Osteoblast (primary cell): ENCODE measurements at regions not wholly inside any gene's neighbourhood (a gene's known extent, or its start where the extent isn't known, plus 50 kb on each side); places are given as distances from the start of the nearest gene placed in this dataset.

Experiments used
- DNase-seq: peaks from one replicate; pipeline ENCODE4 v3.0.0; 2011; ENCODE audit warnings: low spot score, mixed read lengths; ENCODE audit not compliant: insufficient read length; ENCODE audit errors: missing footprints
- H2AFZ ChIP-seq: 2 replicates; pipeline ENCODE4 v1.6.0; 2011; ENCODE audit warnings: mild to moderate bottlenecking, low read length
- H3K27ac ChIP-seq: 2 replicates; pipeline ENCODE4 v1.5.1; 2011; ENCODE audit warnings: mild to moderate bottlenecking, low read depth, low read length, moderate library complexity
- H3K27me3 ChIP-seq: 2 replicates; pipeline ENCODE4 v1.6.0; 2012; ENCODE audit warnings: mild to moderate bottlenecking, control low read depth, inconsistent platforms, low read length, moderate library complexity; ENCODE audit not compliant: insufficient read depth
- H3K36me3 ChIP-seq: 2 replicates; pipeline ENCODE4 v1.5.1; 2011; ENCODE audit warnings: mild to moderate bottlenecking, low read length, control low read depth, moderate library complexity; ENCODE audit not compliant: insufficient read depth
- H3K4me1 ChIP-seq: 2 replicates; pipeline ENCODE4 v1.5.1; 2011; ENCODE audit warnings: mild to moderate bottlenecking, low read length, control low read depth, moderate library complexity; ENCODE audit not compliant: insufficient read depth
- H3K4me2 ChIP-seq: 2 replicates; pipeline ENCODE4 v1.6.0; 2011; ENCODE audit warnings: mild to moderate bottlenecking, low read length; ENCODE audit not compliant: insufficient read depth
- H3K4me3 ChIP-seq: fragments of 200-600 bp; sonication (generic); 3 replicates; pipeline ENCODE4 v1.5.1; 2012; ENCODE audit warnings: mild to moderate bottlenecking, low read length, inconsistent platforms; ENCODE audit not compliant: insufficient read depth
- H3K79me2 ChIP-seq: 2 replicates; pipeline ENCODE4 v1.6.0; 2012; ENCODE audit warnings: mild to moderate bottlenecking, low read length, control low read depth, inconsistent platforms; ENCODE audit not compliant: insufficient read depth
- H3K9me3 ChIP-seq: 2 replicates; pipeline ENCODE4 v1.5.1; 2011; ENCODE audit warnings: low read depth, low read length, control low read depth
- H4K20me1 ChIP-seq: 2 replicates; pipeline ENCODE4 v1.6.0; 2012; ENCODE audit warnings: mild to moderate bottlenecking, low read length, control low read depth; ENCODE audit not compliant: insufficient read depth
- TF ChIP-seq, protein P1 (sequence below): IDR thresholded peaks from 2 replicates; pipeline ENCODE4 v1.5.1; 2011; ENCODE audit warnings: mild to moderate bottlenecking, low read depth, low read length, moderate library complexity; ENCODE audit errors: extremely low read depth

DNA sequence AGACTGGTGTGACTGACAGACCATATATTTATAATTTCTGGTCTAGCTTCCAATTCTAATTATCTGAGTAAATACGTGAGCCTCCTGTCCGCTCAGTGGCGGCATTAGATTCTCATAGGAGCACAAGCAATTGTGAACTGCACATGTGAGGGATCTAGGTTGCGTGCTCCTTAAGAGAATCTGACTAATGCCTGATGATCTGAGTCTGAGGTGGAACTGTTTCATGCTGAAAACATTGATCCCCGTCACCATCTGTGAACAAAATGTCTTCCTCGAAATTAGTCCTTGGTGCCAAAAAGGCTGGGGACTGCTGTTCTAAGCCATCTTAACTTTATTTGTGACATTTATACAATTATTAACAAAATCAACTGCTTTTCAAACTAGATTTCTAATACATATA is 164.7 kb upstream of the MEOX2 start:
- Histone ChIP-seq H3K4me2 (no peak overlapping the region), H3K4me1 (peaks cover 20% of the 10 kb centered on the region), H4K20me1 (no peaks in the 10 kb centered on the region), H3K4me3 (no peak overlapping the region), H3K79me2 (no peaks in the 10 kb centered on the region), H3K9me3 (no peaks in the 10 kb centered on the region), H2AFZ (no peak overlapping the region), H3K36me3 (no peaks in the 10 kb centered on the region), H3K27me3 (no peaks in the 10 kb centered on the region), H3K27ac (no peak overlapping the region)
- no peak for DNase-seq
- TF ChIP-seq, protein P1, sequence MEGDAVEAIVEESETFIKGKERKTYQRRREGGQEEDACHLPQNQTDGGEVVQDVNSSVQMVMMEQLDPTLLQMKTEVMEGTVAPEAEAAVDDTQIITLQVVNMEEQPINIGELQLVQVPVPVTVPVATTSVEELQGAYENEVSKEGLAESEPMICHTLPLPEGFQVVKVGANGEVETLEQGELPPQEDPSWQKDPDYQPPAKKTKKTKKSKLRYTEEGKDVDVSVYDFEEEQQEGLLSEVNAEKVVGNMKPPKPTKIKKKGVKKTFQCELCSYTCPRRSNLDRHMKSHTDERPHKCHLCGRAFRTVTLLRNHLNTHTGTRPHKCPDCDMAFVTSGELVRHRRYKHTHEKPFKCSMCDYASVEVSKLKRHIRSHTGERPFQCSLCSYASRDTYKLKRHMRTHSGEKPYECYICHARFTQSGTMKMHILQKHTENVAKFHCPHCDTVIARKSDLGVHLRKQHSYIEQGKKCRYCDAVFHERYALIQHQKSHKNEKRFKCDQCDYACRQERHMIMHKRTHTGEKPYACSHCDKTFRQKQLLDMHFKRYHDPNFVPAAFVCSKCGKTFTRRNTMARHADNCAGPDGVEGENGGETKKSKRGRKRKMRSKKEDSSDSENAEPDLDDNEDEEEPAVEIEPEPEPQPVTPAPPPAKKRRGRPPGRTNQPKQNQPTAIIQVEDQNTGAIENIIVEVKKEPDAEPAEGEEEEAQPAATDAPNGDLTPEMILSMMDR, result no peak

DNA sequence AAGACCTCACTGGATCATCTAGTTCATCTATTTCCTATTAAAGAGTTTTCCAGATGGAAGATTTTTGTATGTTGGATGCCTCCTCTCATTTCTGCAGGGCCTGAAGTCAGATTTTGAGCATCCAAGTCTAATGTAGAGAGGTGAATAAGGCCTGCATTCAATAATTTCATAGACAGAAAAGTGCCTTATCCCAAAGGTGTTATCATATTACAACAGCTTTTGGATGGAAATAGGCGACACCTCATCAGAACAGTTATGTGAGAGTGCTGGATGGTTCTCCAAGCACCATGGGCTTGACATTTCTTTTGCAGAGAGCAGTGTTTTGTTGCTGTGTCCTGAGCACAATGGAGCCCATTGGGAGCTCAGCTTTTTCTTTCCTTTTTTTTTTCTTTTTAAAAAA is 162.4 kb upstream of the MEOX2 start:
- Histone ChIP-seq H3K9me3 (no peaks in the 10 kb centered on the region), H3K4me1 (peaks cover 10% of the 10 kb centered on the region), H3K27ac (no peak overlapping the region), H3K36me3 (no peaks in the 10 kb centered on the region), H3K4me3 (no peak overlapping the region), H3K27me3 (no peaks in the 10 kb centered on the region), H2AFZ (no peak overlapping the region), H4K20me1 (no peaks in the 10 kb centered on the region), H3K4me2 (no peak overlapping the region), H3K79me2 (no peaks in the 10 kb centered on the region)
- TF ChIP-seq, protein P1, result no peak
- no peak for DNase-seq

DNA sequence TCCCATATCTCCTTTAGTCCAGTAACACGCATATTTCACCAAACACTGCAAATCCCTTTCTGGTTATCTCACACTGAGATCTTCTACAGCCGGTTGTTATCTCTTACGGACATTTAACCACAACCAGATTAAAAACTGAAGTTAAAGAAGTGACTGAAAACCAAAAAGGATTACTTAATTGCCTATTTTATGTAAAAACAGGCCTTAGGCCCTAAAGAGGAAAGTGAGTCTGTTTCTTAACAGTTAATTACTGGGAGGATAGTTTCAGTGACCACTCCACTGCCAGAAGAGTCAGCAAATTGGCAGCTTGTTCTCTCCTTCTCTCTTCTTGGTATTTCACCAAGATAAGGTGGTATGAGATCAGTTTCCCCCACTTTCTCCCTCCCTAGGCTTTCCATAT is 161.9 kb upstream of the MEOX2 start:
- no peak overlapping the region for H3K4me3 ChIP-seq
- no peaks in the 10 kb centered on the region for H3K9me3 ChIP-seq
- no peaks in the 10 kb centered on the region for H3K36me3 ChIP-seq
- TF ChIP-seq, protein P1, result no peak
- no peak overlapping the region for H3K4me2 ChIP-seq
- no peak for DNase-seq
- peaks cover 5% of the 10 kb centered on the region for H3K4me1 ChIP-seq
- no peaks in the 10 kb centered on the region for H4K20me1 ChIP-seq
- H3K79me2 ChIP-seq, result no peaks in the 10 kb centered on the region
- no peaks in the 10 kb centered on the region for H3K27me3 ChIP-seq
- no peak overlapping the region for H3K27ac ChIP-seq
- H2AFZ ChIP-seq, result peak overlapping the region; percentile 25

DNA sequence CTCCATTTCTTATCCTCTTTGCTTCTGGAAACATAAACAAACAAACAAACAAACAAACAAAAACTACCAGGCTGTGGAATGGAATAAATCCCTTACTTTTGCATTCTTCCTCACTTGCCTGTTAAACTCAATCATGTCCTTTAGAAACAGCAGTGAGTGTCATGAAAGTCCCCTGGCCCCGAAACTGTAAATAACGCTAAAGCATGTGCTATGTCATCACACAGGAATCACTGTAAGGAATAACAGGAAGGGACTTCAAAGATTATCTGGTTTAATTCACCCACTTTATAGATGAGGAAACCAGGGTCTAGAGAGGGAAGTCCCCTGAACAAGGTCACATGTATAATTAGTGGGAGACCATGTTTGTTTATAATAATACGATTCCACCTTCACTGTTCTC is 159.4 kb upstream of the MEOX2 start:
- Histone ChIP-seq H3K27me3 (no peaks in the 10 kb centered on the region), H3K27ac (no peak overlapping the region), H3K79me2 (no peaks in the 10 kb centered on the region), H3K36me3 (no peaks in the 10 kb centered on the region), H2AFZ (no peak overlapping the region), H3K4me2 (no peak overlapping the region), H4K20me1 (no peaks in the 10 kb centered on the region), H3K4me3 (no peak overlapping the region), H3K9me3 (no peaks in the 10 kb centered on the region), H3K4me1 (peaks cover 5% of the 10 kb centered on the region)
- no peak for DNase-seq
- TF ChIP-seq, protein P1, result no peak
